ENCODE measurements at regions not wholly inside any gene's neighbourhood (a gene's known extent, or its start where the extent isn't known, plus 50 kb on each side); places are given as distances from the start of the nearest gene placed in this dataset.

- TF ChIP-seq, protein P1, sequence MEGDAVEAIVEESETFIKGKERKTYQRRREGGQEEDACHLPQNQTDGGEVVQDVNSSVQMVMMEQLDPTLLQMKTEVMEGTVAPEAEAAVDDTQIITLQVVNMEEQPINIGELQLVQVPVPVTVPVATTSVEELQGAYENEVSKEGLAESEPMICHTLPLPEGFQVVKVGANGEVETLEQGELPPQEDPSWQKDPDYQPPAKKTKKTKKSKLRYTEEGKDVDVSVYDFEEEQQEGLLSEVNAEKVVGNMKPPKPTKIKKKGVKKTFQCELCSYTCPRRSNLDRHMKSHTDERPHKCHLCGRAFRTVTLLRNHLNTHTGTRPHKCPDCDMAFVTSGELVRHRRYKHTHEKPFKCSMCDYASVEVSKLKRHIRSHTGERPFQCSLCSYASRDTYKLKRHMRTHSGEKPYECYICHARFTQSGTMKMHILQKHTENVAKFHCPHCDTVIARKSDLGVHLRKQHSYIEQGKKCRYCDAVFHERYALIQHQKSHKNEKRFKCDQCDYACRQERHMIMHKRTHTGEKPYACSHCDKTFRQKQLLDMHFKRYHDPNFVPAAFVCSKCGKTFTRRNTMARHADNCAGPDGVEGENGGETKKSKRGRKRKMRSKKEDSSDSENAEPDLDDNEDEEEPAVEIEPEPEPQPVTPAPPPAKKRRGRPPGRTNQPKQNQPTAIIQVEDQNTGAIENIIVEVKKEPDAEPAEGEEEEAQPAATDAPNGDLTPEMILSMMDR (IDR thresholded peaks at IDR 0.05 in 8 of 11, conservative IDR thresholded peaks at IDR 0.05 in 3 of 11), result no peak
- TF ChIP-seq POLR2AphosphoS5 (IDR thresholded peaks at IDR 0.05), result no peak
Observed at GRCh38 chr21:20570824-20571232, 427.4 kb upstream of the NCAM2 start.
